Glutamatergic neuron (in vitro differentiated cells): ENCODE measurements at regions not wholly inside any gene's neighbourhood (a gene's known extent, or its start where the extent isn't known, plus 50 kb on each side); places are given as distances from the start of the nearest gene placed in this dataset.

Source experiments
- DNase-seq: peaks from one replicate; pipeline ENCODE4 v3.0.0; 2022
- H3K27ac Mint-ChIP-seq: one replicate; pipeline ENCODE4 v1.8.0; 2020; ENCODE audit warnings: mild to moderate bottlenecking, mixed read lengths, inconsistent platforms; ENCODE audit not compliant: unreplicated experiment
- H3K27me3 Mint-ChIP-seq: one replicate; pipeline ENCODE4 v1.8.0; 2020; ENCODE audit warnings: mild to moderate bottlenecking, moderate library complexity, mixed read lengths, inconsistent platforms; ENCODE audit not compliant: unreplicated experiment
- H3K36me3 Mint-ChIP-seq: one replicate; pipeline ENCODE4 v1.8.0; 2020; ENCODE audit warnings: mild to moderate bottlenecking, mixed read lengths, inconsistent platforms; ENCODE audit not compliant: unreplicated experiment
- H3K4me1 Mint-ChIP-seq: one replicate; pipeline ENCODE4 v1.8.0; 2020; ENCODE audit warnings: mild to moderate bottlenecking, low read depth, mixed read lengths, inconsistent platforms; ENCODE audit not compliant: unreplicated experiment
- H3K4me3 Mint-ChIP-seq: one replicate; pipeline ENCODE4 v1.8.0; 2020; ENCODE audit warnings: mild to moderate bottlenecking, mixed read lengths, inconsistent platforms; ENCODE audit not compliant: unreplicated experiment
- H3K9me3 Mint-ChIP-seq: one replicate; pipeline ENCODE4 v1.8.0; 2020; ENCODE audit warnings: mild to moderate bottlenecking, moderate library complexity, mixed read lengths, inconsistent platforms; ENCODE audit not compliant: unreplicated experiment
- CTCF ChIP-seq: fragments of 200-600 bp; sonication (generic); IDR thresholded peaks from one replicate; pipeline ENCODE4 v1.5.0; 2021; ENCODE audit not compliant: partially characterized antibody, unreplicated experiment

- H3K36me3 Mint-ChIP-seq: no peaks in the 10 kb centered on the region
- no peak overlapping the region for H3K4me3 Mint-ChIP-seq
- peaks cover 10% of the 10 kb centered on the region for H3K4me1 Mint-ChIP-seq
- no peak overlapping the region for H3K27ac Mint-ChIP-seq
- no peak for TF ChIP-seq CTCF
- peaks cover 5% of the 10 kb centered on the region for H3K9me3 Mint-ChIP-seq
- DNase-seq: no peak
- peaks cover 1% of the 10 kb centered on the region for H3K27me3 Mint-ChIP-seq
Measured at GRCh38 chr5:73338256-73339050, 110.1 kb downstream of the FOXD1 start.

GRCh38 chr5:73337586-73338255 lies 110.9 kb downstream of the FOXD1 start:
- Mint-ChIP-seq H3K9me3 (peaks cover 3% of the 10 kb centered on the region), H3K4me3 (no peak overlapping the region), H3K36me3 (no peaks in the 10 kb centered on the region), H3K27me3 (peaks cover 1% of the 10 kb centered on the region), H3K27ac (no peak overlapping the region), H3K4me1 (peaks cover 10% of the 10 kb centered on the region)
- DNase-seq: no peak
- TF ChIP-seq CTCF: no peak

DNA sequence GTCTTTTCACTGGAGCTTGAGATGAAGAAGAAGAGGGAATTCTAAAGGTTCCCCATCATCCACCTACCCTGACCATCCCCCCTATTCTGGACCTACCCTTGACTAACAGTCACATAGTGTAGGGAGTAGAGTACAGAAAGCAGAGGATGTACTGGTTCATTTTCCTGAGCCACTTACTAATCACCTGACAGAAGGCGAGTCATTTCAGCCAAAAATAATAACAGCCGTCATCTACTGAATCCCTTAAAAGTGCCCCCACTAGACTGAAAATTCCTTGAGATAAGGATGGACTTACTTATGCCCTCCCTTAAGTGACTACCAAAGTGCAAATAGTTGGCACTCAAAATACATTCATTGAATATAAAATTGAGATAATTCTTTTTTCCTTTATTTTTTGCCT lies 112.2 kb downstream of the FOXD1 start:
- Mint-ChIP-seq H3K27ac (no peak overlapping the region), H3K27me3 (peaks cover 1% of the 10 kb centered on the region), H3K4me3 (no peak overlapping the region), H3K36me3 (no peaks in the 10 kb centered on the region), H3K9me3 (peaks cover under 1% of the 10 kb centered on the region), H3K4me1 (peaks cover 10% of the 10 kb centered on the region)
- DNase-seq: no peak
- TF ChIP-seq CTCF: no peak

DNA sequence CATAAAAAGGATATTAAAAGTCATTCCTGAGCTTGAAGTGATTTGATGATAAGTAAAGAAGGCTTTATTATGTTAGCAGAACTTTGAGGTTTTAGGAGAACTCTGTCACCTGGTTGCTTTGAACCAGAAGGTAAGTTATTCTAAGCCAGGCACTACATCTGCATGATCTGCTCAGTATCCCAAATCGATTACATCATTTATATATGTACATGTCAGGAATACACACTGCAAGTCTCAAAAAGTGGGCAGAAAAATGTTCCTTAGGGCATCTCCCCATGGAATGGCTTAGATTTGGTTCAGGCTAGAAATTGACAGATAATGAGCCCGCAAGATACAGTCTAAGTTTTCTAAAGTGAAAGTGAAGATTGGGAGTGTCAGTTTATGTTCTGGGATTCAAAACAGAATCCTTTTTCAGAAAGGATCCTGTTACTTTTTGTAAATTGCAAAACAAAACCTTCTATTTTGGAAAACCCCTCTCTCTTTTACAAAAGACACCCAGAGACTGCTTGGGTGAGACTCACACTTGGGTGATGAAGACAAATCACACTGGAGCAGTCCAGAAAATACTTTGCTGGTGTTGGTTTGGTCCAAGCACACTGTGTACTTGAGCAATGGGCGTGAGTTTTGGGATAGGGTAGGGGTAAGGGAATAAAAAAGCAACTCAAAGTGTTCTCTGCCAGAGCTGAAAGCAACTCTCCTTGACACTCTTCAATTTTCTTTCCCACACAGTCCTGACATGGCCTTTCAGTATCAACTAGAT lies 114.5 kb downstream of the FOXD1 start:
- no peaks in the 10 kb centered on the region for H3K27me3 Mint-ChIP-seq
- TF ChIP-seq CTCF: no peak
- no peak for DNase-seq
- H3K36me3 Mint-ChIP-seq: no peaks in the 10 kb centered on the region
- H3K9me3 Mint-ChIP-seq: peaks cover 2% of the 10 kb centered on the region
- no peak overlapping the region for H3K4me3 Mint-ChIP-seq
- no peak overlapping the region for H3K27ac Mint-ChIP-seq
- peaks cover 10% of the 10 kb centered on the region for H3K4me1 Mint-ChIP-seq
